GM23338 (cell line): ENCODE measurements at regions not wholly inside any gene's neighbourhood (a gene's known extent, or its start where the extent isn't known, plus 50 kb on each side); places are given as distances from the start of the nearest gene placed in this dataset.
"Not testable (repeated sequence)": the region's sequence is repeated elsewhere in the genome, so short reads cannot be mapped to it uniquely, and the experiment has no call there.

Source experiments
- ATAC-seq: fragments of 200-7000 bp; cut with Tn5 transposase; 3 replicates; pipeline ENCODE4 v1.9.1; 2020
- DNase-seq: peaks from one replicate; pipeline ENCODE4 v3.0.0-alpha.2; 2015; ENCODE audit warnings: low spot score
- H2AFZ ChIP-seq: fragments of 200-600 bp; sonication (generic); 2 replicates; pipeline ENCODE4 v1.8.0; 2016; ENCODE audit warnings: antibody characterized with exemption, mild to moderate bottlenecking, moderate library complexity
- H3F3A ChIP-seq: fragments of 200-600 bp; sonication (generic); replicated peaks from 2 replicates; pipeline ENCODE4 v1.8.0; 2017; ENCODE audit warnings: antibody characterized with exemption, mixed run types, low read depth
- H3K27ac ChIP-seq: fragments of 200-600 bp; sonication (generic); 2 replicates; pipeline ENCODE4 v1.6.1; 2016; ENCODE audit warnings: low read depth
- H3K27me3 ChIP-seq: fragments of 200-600 bp; sonication (generic); 2 replicates; pipeline ENCODE4 v1.8.0; 2016; ENCODE audit warnings: mild to moderate bottlenecking, mixed run types, moderate library complexity; ENCODE audit not compliant: insufficient read depth
- H3K36me3 ChIP-seq: fragments of 200-600 bp; sonication (generic); 2 replicates; pipeline ENCODE4 v1.8.0; 2016; ENCODE audit warnings: mild to moderate bottlenecking; ENCODE audit not compliant: insufficient read depth
- H3K4me1 ChIP-seq: fragments of 200-600 bp; sonication (generic); 2 replicates; pipeline ENCODE4 v1.8.0; 2016; ENCODE audit warnings: mild to moderate bottlenecking, moderate library complexity; ENCODE audit not compliant: insufficient read depth
- H3K4me2 ChIP-seq: fragments of 200-600 bp; sonication (generic); 2 replicates; pipeline ENCODE4 v1.7.1; 2017; ENCODE audit warnings: mixed run types
- H3K4me3 ChIP-seq: fragments of 200-600 bp; sonication (generic); 2 replicates; pipeline ENCODE4 v1.6.1; 2016; ENCODE audit warnings: mixed run types
- H3K79me2 ChIP-seq: fragments of 200-600 bp; sonication (generic); replicated peaks from 2 replicates; pipeline ENCODE4 v1.8.0; 2017; ENCODE audit warnings: mild to moderate bottlenecking; ENCODE audit not compliant: insufficient read depth
- H3K9me2 ChIP-seq: fragments of 200-600 bp; sonication (generic); 2 replicates; pipeline ENCODE4 v1.8.0; 2017; ENCODE audit not compliant: insufficient read depth
- H4K20me1 ChIP-seq: fragments of 200-600 bp; sonication (generic); replicated peaks from 2 replicates; pipeline ENCODE4 v1.8.0; 2017; ENCODE audit warnings: mild to moderate bottlenecking; ENCODE audit not compliant: insufficient read depth
- H3K27ac Mint-ChIP-seq: 2 replicates; pipeline ENCODE4 v1.8.0; 2020; ENCODE audit warnings: inconsistent platforms, mild to moderate bottlenecking, moderate library complexity, mixed read lengths
- H3K27me3 Mint-ChIP-seq: 3 replicates; pipeline ENCODE4 v1.8.0; 2022; ENCODE audit warnings: low read depth, mild to moderate bottlenecking, moderate library complexity, mixed read lengths, inconsistent platforms; ENCODE audit not compliant: insufficient read depth, poor library complexity
- H3K36me3 Mint-ChIP-seq: 3 replicates; pipeline ENCODE4 v1.8.0; 2021; ENCODE audit warnings: low read depth, mild to moderate bottlenecking, inconsistent platforms, moderate library complexity, mixed read lengths
- H3K4me1 Mint-ChIP-seq: 3 replicates; pipeline ENCODE4 v1.8.0; 2020; ENCODE audit warnings: mild to moderate bottlenecking, inconsistent platforms, mixed read lengths
- H3K4me3 Mint-ChIP-seq: 3 replicates; pipeline ENCODE4 v1.8.0; 2021; ENCODE audit warnings: moderate library complexity, mild to moderate bottlenecking, inconsistent platforms, mixed read lengths
- H3K9me3 Mint-ChIP-seq: 3 replicates; pipeline ENCODE4 v1.8.0; 2020; ENCODE audit warnings: moderate library complexity, mild to moderate bottlenecking, inconsistent platforms, mixed read lengths
- CREB1 ChIP-seq: fragments of 250-450 bp; sonication (Bioruptor Pico); IDR thresholded peaks from 2 replicates; pipeline ENCODE4 v1.5.0; 2020; ENCODE audit warnings: low read depth, mild to moderate bottlenecking, moderate library complexity
- EZH2 ChIP-seq: fragments of 200-600 bp; sonication (generic); IDR thresholded peaks from one replicate; pipeline ENCODE4 v1.8.0; 2017; ENCODE audit warnings: antibody characterized with exemption, mild to moderate bottlenecking, low read depth; ENCODE audit not compliant: unreplicated experiment
- NANOG ChIP-seq: IDR thresholded peaks from 2 replicates; pipeline ENCODE4 v1.6.1; 2016; ENCODE audit warnings: antibody characterized with exemption, borderline replicate concordance
- TF ChIP-seq, protein P1 (sequence below): IDR thresholded peaks from one replicate; pipeline ENCODE4 v1.6.1; 2018; ENCODE audit warnings: antibody characterized with exemption; ENCODE audit not compliant: unreplicated experiment

DNA sequence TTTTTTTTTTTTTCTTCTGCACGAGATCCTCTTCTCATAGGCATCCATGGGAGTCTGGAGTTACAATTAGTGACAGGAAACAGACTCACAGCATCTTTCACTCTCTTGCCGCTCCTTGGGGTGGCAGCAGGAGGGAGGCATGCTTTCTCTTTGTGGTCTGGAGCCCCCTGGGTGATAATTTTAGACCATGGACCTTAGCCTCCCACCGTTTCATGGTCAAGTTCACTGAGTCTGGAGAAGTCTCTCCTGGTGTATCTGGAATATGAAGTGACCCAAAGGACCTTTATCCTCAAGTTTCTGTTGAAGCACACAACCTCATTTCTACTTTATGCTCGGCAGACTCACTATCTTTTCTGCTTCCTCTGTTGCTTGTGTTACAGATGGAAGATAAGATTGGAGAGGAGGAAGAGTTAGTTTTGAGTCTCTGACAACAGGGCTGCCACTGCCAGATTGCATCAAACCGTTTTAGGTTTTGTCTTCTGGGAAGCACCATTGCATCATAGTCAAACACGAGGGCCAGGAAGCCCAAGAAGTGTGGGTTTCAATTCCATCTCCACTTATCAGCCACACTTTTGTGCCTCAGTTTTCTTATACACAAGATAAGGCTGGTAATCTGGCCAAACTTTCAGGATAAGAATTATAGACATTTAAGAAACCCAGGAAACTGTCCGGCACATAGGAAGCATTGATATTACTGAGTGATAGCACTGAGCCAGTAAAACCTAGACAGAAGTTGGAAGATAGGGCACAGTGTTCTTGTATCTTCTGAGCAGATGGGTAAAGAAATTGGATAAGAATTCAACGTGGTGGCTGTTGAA is 62.3 kb downstream of the ADCYAP1 start (continued):
- TF ChIP-seq, protein P1, sequence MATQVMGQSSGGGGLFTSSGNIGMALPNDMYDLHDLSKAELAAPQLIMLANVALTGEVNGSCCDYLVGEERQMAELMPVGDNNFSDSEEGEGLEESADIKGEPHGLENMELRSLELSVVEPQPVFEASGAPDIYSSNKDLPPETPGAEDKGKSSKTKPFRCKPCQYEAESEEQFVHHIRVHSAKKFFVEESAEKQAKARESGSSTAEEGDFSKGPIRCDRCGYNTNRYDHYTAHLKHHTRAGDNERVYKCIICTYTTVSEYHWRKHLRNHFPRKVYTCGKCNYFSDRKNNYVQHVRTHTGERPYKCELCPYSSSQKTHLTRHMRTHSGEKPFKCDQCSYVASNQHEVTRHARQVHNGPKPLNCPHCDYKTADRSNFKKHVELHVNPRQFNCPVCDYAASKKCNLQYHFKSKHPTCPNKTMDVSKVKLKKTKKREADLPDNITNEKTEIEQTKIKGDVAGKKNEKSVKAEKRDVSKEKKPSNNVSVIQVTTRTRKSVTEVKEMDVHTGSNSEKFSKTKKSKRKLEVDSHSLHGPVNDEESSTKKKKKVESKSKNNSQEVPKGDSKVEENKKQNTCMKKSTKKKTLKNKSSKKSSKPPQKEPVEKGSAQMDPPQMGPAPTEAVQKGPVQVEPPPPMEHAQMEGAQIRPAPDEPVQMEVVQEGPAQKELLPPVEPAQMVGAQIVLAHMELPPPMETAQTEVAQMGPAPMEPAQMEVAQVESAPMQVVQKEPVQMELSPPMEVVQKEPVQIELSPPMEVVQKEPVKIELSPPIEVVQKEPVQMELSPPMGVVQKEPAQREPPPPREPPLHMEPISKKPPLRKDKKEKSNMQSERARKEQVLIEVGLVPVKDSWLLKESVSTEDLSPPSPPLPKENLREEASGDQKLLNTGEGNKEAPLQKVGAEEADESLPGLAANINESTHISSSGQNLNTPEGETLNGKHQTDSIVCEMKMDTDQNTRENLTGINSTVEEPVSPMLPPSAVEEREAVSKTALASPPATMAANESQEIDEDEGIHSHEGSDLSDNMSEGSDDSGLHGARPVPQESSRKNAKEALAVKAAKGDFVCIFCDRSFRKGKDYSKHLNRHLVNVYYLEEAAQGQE, result no peak
- TF ChIP-seq EZH2 (no peak), NANOG (no peak), CREB1 (CRISPR knock-in tag) (no peak)

DNA sequence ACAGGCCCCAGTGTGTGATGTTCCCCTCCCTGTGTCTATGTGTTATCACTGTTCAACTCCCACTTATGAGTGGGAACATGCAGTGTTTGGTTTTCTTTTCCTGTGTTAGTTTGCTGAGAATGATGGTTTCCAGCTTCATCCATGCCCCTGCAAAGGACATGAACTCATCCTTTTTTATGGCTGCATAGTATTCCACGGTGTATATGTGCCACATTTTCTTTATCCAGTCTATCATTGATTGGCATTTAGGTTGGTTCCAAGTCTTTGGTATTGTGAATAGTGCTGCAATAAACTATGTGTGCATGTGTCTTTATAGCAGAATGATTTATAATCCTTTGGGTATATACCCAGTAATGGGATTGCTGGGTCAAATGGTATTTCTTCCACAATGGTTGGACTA is 64.2 kb downstream of the ADCYAP1 start:
- H3K36me3 ChIP-seq, H3K4me1 Mint-ChIP-seq, H3K27ac ChIP-seq, H3K27me3 Mint-ChIP-seq, H3K27me3 ChIP-seq, H3K4me2 ChIP-seq, H3K4me3 Mint-ChIP-seq, H2AFZ ChIP-seq, DNase-seq, ATAC-seq, H3K79me2 ChIP-seq, H3K27ac Mint-ChIP-seq, H3F3A ChIP-seq, H3K9me2 ChIP-seq, H3K4me3 ChIP-seq, H3K4me1 ChIP-seq, H4K20me1 ChIP-seq: not testable (repeated sequence)
- H3K9me3 Mint-ChIP-seq, result peaks cover 24% of the 10 kb centered on the region
- H3K36me3 Mint-ChIP-seq, result peaks cover 12% of the 10 kb centered on the region; the same call in 1 of the 3 replicates

DNA sequence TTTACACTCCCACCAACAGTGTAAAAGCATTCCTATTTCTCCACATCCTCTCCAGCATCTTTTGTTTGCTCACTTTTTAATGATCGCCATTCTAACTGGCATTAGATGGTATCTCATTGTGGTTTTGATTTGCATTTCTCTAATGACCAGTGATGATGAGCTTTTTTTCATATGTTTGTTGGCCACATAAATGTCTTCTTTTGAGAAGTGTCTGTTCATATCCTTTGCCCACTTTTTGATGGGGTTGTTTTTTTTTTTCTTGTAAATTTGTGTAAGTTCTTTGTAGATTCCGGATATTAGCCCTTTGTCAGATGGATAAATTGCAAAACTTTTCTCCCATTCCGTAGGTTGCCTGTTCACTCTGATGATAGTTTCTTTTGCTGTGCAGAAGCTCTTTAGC is 64.6 kb downstream of the ADCYAP1 start:
- H3K79me2 ChIP-seq, H2AFZ ChIP-seq, H3K27me3 Mint-ChIP-seq, H3K4me1 ChIP-seq, H3K4me3 ChIP-seq, H3K27ac Mint-ChIP-seq, H3K36me3 ChIP-seq, H3K4me1 Mint-ChIP-seq, ATAC-seq, H3F3A ChIP-seq, H3K27me3 ChIP-seq, H4K20me1 ChIP-seq, H3K27ac ChIP-seq, H3K4me2 ChIP-seq, H3K9me2 ChIP-seq, H3K4me3 Mint-ChIP-seq, DNase-seq: not testable (repeated sequence)
- Mint-ChIP-seq H3K36me3 (peaks cover 12% of the 10 kb centered on the region; the same call in 1 of the 3 replicates), H3K9me3 (peaks cover 28% of the 10 kb centered on the region)

DNA sequence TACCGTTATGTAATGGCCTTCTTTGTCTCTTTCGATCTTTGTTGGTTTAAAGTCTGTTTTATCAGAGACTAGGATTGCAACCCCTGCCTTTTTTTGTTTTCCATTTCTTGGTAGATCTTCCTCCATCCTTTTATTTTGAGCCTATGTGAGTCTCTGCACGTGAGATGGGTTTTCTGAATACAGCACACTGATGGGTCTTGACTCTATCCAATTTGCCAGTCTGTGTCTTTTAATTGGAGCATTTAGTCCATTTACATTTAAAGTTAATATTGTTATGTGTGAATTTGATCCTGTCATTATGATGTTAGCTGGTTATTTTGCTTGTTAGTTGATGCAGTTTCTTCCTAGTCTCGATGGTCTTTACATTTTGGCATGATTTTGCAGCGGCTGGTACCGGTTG is 69.9 kb downstream of the ADCYAP1 start:
- H3K27ac ChIP-seq, H3K27me3 Mint-ChIP-seq, H3K9me2 ChIP-seq, H3F3A ChIP-seq, DNase-seq, H3K4me3 Mint-ChIP-seq, H3K4me3 ChIP-seq, ATAC-seq, H3K4me1 Mint-ChIP-seq, H3K4me2 ChIP-seq, H3K4me1 ChIP-seq, H3K36me3 ChIP-seq, H3K27ac Mint-ChIP-seq, H2AFZ ChIP-seq, H3K27me3 ChIP-seq, H4K20me1 ChIP-seq: not testable (repeated sequence)
- Mint-ChIP-seq H3K9me3 (peaks cover 53% of the 10 kb centered on the region), H3K36me3 (peaks cover 45% of the 10 kb centered on the region)
- H3K79me2 ChIP-seq, result peaks cover 23% of the 10 kb centered on the region

DNA sequence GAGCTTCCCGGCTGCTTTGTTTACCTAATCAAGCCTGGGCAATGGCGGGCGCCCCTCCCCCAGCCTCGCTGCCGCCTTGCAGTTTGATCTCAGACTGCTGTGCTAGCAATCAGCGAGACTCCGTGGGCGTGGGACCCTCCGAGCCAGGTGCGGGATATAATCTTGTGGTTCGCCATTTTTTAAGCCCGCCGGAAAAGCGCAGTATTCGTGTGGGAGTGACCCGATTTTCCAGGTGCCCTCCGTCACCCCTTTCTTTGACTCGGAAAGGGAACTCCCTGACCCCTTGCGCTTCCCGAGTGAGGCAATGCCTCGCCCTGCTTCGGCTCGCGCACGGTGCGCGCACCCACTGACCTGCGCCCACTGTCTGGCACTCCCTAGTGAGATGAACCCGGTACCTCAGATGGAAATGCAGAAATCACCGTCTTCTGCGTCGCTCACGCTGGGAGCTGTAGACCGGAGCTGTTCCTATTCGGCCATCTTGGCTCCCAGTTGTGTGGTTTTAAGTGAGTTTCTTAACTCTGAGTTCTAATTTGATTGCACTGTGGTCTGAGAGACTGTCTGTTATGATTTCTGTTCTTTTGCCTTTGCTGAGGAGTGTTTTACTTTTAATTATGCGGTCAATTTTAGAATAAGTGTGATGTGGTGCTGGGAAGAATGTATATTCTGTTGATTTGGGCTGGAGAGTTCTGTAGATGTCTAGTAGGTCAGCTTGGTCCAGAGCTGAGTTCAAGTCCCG is 71.9 kb downstream of the ADCYAP1 start:
- not testable (repeated sequence) for H3K27me3 ChIP-seq, ATAC-seq, H3K4me1 ChIP-seq, H3F3A ChIP-seq, H3K4me1 Mint-ChIP-seq, H3K27me3 Mint-ChIP-seq, H3K9me2 ChIP-seq, H3K36me3 ChIP-seq, H4K20me1 ChIP-seq
- Histone ChIP-seq H3K4me2 (peak overlapping the region; percentile 72), H3K79me2 (peaks cover 23% of the 10 kb centered on the region), H2AFZ (peak overlapping the region; percentile 17), H3K4me3 (peak overlapping the region; percentile 56), H3K27ac (peak overlapping the region; percentile 78; the same call in 1 of the 2 replicates)
- Mint-ChIP-seq H3K36me3 (peaks cover 36% of the 10 kb centered on the region), H3K9me3 (peaks cover 48% of the 10 kb centered on the region), H3K27ac (peak overlapping the region; percentile 73), H3K4me3 (peak overlapping the region; percentile 74)
- DNase-seq, result peak; percentile 30
